ENCODE measurements at regions not wholly inside any gene's neighbourhood (a gene's known extent, or its start where the extent isn't known, plus 50 kb on each side); places are given as distances from the start of the nearest gene placed in this dataset.

- H3K4me3 ChIP-seq (ENCODE audit: insufficient read depth, low read depth, low read length): no peak overlapping the region
- no peaks in the 10 kb centered on the region for H3K36me3 ChIP-seq (replicated peaks; ENCODE audit: control insufficient read depth, insufficient read depth, low read length)
- H3K27me3 ChIP-seq (ENCODE audit: control insufficient read depth, insufficient read depth, low read length): peaks cover 8% of the 10 kb centered on the region; the same call in 1 of the 2 replicates
- no peak for DNase-seq
These were observed 101.1 kb downstream of the YTHDF1 start for GRCh38 chr20:63114693-63115311.

GRCh38 chr20:63114006-63114692 lies 101.8 kb downstream of the YTHDF1 start:
- peaks cover 8% of the 10 kb centered on the region; the same call in 1 of the 2 replicates for H3K27me3 ChIP-seq (ENCODE audit: control insufficient read depth, insufficient read depth, low read length)
- no peak for DNase-seq

GRCh38 chr20:63112491-63113219 lies 103.3 kb downstream of the YTHDF1 start:
- H3K27me3 ChIP-seq (ENCODE audit: control insufficient read depth, insufficient read depth, low read length): peaks cover 8% of the 10 kb centered on the region; the same call in 1 of the 2 replicates
- no peak overlapping the region for H3K4me3 ChIP-seq (ENCODE audit: insufficient read depth, low read depth, low read length)
- no peak for DNase-seq
- H3K36me3 ChIP-seq (replicated peaks; ENCODE audit: control insufficient read depth, insufficient read depth, low read length): no peaks in the 10 kb centered on the region

More at GRCh38 chr20:63114006-63114692, 101.8 kb downstream of the YTHDF1 start:
- H3K36me3 ChIP-seq (replicated peaks; ENCODE audit: control insufficient read depth, insufficient read depth, low read length): no peaks in the 10 kb centered on the region
- H3K4me3 ChIP-seq (ENCODE audit: insufficient read depth, low read depth, low read length): no peak overlapping the region

GRCh38 chr20:63108247-63108646 lies 101.5 kb upstream of the BHLHE23 start:
- Histone ChIP-seq H3K4me3 (ENCODE audit: insufficient read depth, low read depth, low read length) (no peak overlapping the region), H3K36me3 (replicated peaks; ENCODE audit: control insufficient read depth, insufficient read depth, low read length) (no peaks in the 10 kb centered on the region), H3K27me3 (ENCODE audit: control insufficient read depth, insufficient read depth, low read length) (no peaks in the 10 kb centered on the region; the same call in 1 of the 2 replicates)
- DNase-seq: no peak

- Histone ChIP-seq H3K4me3 (ENCODE audit: insufficient read depth, low read depth, low read length) (no peak overlapping the region), H3K27me3 (ENCODE audit: control insufficient read depth, insufficient read depth, low read length) (peaks cover 4% of the 10 kb centered on the region)
These were observed 100.9 kb upstream of the BHLHE23 start for GRCh38 chr20:63107449-63108200.

GRCh38 chr20:63106765-63107448 lies 100.1 kb upstream of the BHLHE23 start:
- Histone ChIP-seq H3K27me3 (ENCODE audit: control insufficient read depth, insufficient read depth, low read length) (peaks cover 12% of the 10 kb centered on the region), H3K36me3 (replicated peaks; ENCODE audit: control insufficient read depth, insufficient read depth, low read length) (no peaks in the 10 kb centered on the region), H3K4me3 (ENCODE audit: insufficient read depth, low read depth, low read length) (no peak overlapping the region)
- no peak for DNase-seq

More at GRCh38 chr20:63107449-63108200, 100.9 kb upstream of the BHLHE23 start:
- no peaks in the 10 kb centered on the region for H3K36me3 ChIP-seq (replicated peaks; ENCODE audit: control insufficient read depth, insufficient read depth, low read length)
- no peak for DNase-seq

GRCh38 chr20:63106108-63106764 lies 99.5 kb upstream of the BHLHE23 start:
- H3K4me3 ChIP-seq (ENCODE audit: insufficient read depth, low read depth, low read length): no peak overlapping the region
- no peaks in the 10 kb centered on the region for H3K36me3 ChIP-seq (replicated peaks; ENCODE audit: control insufficient read depth, insufficient read depth, low read length)
- DNase-seq: no peak
- peaks cover 18% of the 10 kb centered on the region for H3K27me3 ChIP-seq (ENCODE audit: control insufficient read depth, insufficient read depth, low read length)

- DNase-seq: no peak
- Histone ChIP-seq H3K27me3 (ENCODE audit: control insufficient read depth, insufficient read depth, low read length) (peaks cover 26% of the 10 kb centered on the region), H3K4me3 (ENCODE audit: insufficient read depth, low read depth, low read length) (no peak overlapping the region), H3K36me3 (replicated peaks; ENCODE audit: control insufficient read depth, insufficient read depth, low read length) (no peaks in the 10 kb centered on the region)
These were observed 98.7 kb upstream of the BHLHE23 start for GRCh38 chr20:63105211-63106107.

GRCh38 chr20:63104312-63105181 lies 97.8 kb upstream of the BHLHE23 start:
- H3K27me3 ChIP-seq (ENCODE audit: control insufficient read depth, insufficient read depth, low read length): peaks cover 32% of the 10 kb centered on the region
- DNase-seq: no peak

GRCh38 chr20:63103402-63104311 lies 96.9 kb upstream of the BHLHE23 start:
- H3K36me3 ChIP-seq (replicated peaks; ENCODE audit: control insufficient read depth, insufficient read depth, low read length): no peaks in the 10 kb centered on the region
- H3K4me3 ChIP-seq (ENCODE audit: insufficient read depth, low read depth, low read length): no peak overlapping the region
- H3K27me3 ChIP-seq (ENCODE audit: control insufficient read depth, insufficient read depth, low read length): peaks cover 37% of the 10 kb centered on the region
- DNase-seq: no peak

More at GRCh38 chr20:63104312-63105181, 97.8 kb upstream of the BHLHE23 start:
- no peaks in the 10 kb centered on the region for H3K36me3 ChIP-seq (replicated peaks; ENCODE audit: control insufficient read depth, insufficient read depth, low read length)
- no peak overlapping the region for H3K4me3 ChIP-seq (ENCODE audit: insufficient read depth, low read depth, low read length)

- H3K27me3 ChIP-seq (ENCODE audit: control insufficient read depth, insufficient read depth, low read length): peaks cover 37% of the 10 kb centered on the region
- H3K4me3 ChIP-seq (ENCODE audit: insufficient read depth, low read depth, low read length): peak overlapping the region; percentile 41
- no peaks in the 10 kb centered on the region for H3K36me3 ChIP-seq (replicated peaks; ENCODE audit: control insufficient read depth, insufficient read depth, low read length)
- peak; percentile 86 for DNase-seq
These were observed 96.1 kb upstream of the BHLHE23 start for GRCh38 chr20:63102721-63103375.
